Left ventricle myocardium inferior (tissue), 1 donor: ENCODE measurements at regions not wholly inside any gene's neighbourhood (a gene's known extent, or its start where the extent isn't known, plus 50 kb on each side); places are given as distances from the start of the nearest gene placed in this dataset.

Experiments
- DNase-seq: peaks from one replicate; pipeline ENCODE4 v3.0.0-alpha.2; 2020
- H3K27ac ChIP-seq: fragments of 200-600 bp; replicated peaks from 2 replicates; pipeline ENCODE4 v1.8.0; 2021
- H3K27me3 ChIP-seq: fragments of 200-600 bp; 2 replicates; pipeline ENCODE4 v1.8.0; 2021; ENCODE audit warnings: low read depth
- H3K36me3 ChIP-seq: fragments of 200-600 bp; 2 replicates; pipeline ENCODE4 v1.8.0; 2021
- H3K4me1 ChIP-seq: fragments of 200-600 bp; 2 replicates; pipeline ENCODE4 v1.8.0; 2021
- H3K4me3 ChIP-seq: fragments of 200-600 bp; 2 replicates; pipeline ENCODE4 v1.8.0; 2021; ENCODE audit warnings: mild to moderate bottlenecking, moderate library complexity
- H3K9me3 ChIP-seq: fragments of 200-600 bp; replicated peaks from 2 replicates; pipeline ENCODE4 v1.8.0; 2021
- intact Hi-C: fragments of 100-400 bp; cut with micrococcal nuclease; formaldehyde crosslinking; loops from one replicate; pipeline ENCODE4 v1.11.0; 2022
- TF ChIP-seq, protein P1 (sequence below): fragments of 200-600 bp; IDR thresholded peaks from 2 replicates; pipeline ENCODE4 v1.8.0; 2021; ENCODE audit warnings: antibody characterized with exemption, mild to moderate bottlenecking, borderline replicate concordance
- donor health status: DM: no; HTN: yes; CAD: no; lungs with severe emphysema.

DNA sequence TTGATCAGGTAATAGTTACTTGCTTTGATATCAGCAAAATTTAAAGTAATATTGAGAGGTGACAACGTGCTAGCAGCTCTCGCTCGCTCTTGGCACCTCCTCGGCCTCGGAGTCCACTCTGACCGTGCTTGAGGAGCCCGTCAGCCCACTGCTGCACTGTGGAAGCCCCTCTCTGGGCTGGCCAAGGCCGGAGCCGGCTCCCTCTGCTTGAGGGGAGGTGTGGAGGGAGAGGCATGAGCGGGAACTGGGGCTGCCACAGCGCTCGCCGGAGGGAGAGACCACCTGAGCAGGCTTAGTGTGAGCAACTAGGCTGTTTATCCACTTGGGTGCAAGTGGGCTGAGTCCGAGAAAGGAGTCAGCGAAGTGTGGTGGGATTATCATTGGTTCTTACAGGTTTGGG lies 455.7 kb upstream of the PCDH7 start:
- no peak for DNase-seq
- no peak overlapping the region for H3K4me3 ChIP-seq
- intact Hi-C loops, result no loop called here
- no peaks in the 10 kb centered on the region for H3K27me3 ChIP-seq
- no peaks in the 10 kb centered on the region for H3K4me1 ChIP-seq
- TF ChIP-seq, protein P1, sequence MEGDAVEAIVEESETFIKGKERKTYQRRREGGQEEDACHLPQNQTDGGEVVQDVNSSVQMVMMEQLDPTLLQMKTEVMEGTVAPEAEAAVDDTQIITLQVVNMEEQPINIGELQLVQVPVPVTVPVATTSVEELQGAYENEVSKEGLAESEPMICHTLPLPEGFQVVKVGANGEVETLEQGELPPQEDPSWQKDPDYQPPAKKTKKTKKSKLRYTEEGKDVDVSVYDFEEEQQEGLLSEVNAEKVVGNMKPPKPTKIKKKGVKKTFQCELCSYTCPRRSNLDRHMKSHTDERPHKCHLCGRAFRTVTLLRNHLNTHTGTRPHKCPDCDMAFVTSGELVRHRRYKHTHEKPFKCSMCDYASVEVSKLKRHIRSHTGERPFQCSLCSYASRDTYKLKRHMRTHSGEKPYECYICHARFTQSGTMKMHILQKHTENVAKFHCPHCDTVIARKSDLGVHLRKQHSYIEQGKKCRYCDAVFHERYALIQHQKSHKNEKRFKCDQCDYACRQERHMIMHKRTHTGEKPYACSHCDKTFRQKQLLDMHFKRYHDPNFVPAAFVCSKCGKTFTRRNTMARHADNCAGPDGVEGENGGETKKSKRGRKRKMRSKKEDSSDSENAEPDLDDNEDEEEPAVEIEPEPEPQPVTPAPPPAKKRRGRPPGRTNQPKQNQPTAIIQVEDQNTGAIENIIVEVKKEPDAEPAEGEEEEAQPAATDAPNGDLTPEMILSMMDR, result no peak
- no peaks in the 10 kb centered on the region for H3K36me3 ChIP-seq
- H3K9me3 ChIP-seq, result peaks cover 5% of the 10 kb centered on the region
- H3K27ac ChIP-seq, result no peak overlapping the region

DNA sequence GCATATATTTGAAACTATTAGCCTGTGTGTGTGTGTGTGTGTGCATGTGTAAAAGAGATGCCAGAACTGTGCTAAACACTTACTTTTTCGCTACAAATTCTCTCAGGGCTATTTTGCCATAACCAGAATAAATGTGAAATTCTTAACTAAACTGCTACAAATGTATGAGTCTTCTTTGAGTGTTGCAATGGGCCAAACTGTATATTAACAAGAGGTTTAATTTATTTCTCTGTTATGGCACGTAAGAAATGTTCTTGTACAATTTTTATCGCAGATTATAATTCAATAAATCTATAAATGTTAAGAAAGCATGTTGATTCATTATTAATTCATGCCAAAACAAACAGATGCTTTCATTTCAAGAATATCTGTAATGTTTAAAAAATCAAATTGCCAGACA lies 454.5 kb upstream of the PCDH7 start:
- no peaks in the 10 kb centered on the region for H3K27me3 ChIP-seq
- H3K36me3 ChIP-seq, result no peaks in the 10 kb centered on the region
- no peaks in the 10 kb centered on the region for H3K4me1 ChIP-seq
- no peak overlapping the region for H3K4me3 ChIP-seq
- H3K27ac ChIP-seq, result no peak overlapping the region
- no peak for DNase-seq
- H3K9me3 ChIP-seq, result peaks cover 5% of the 10 kb centered on the region
- TF ChIP-seq, protein P1, result no peak
- intact Hi-C loops, result no loop called here

DNA sequence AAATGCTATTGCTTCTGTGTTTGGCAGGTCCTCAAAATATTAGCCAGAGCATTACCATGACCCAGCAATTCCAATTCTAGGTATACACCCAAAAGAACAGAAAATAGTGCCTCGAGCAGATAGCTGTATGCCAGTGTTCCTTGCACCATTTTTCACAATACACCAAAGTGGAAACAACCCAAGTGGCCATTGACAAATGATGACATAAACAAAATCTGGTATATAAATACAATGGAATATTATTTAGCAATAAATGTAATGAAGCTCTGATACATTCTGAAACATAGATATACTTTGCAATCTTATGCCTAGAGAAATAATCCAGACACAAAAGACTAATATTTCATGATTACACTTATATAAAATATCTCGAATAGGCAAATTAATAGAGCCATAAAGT lies 451.8 kb upstream of the PCDH7 start:
- Histone ChIP-seq H3K9me3 (peaks cover 19% of the 10 kb centered on the region), H3K4me3 (no peak overlapping the region), H3K4me1 (no peaks in the 10 kb centered on the region), H3K36me3 (no peaks in the 10 kb centered on the region), H3K27me3 (no peaks in the 10 kb centered on the region), H3K27ac (no peak overlapping the region)
- intact Hi-C loops, result no loop called here
- no peak for DNase-seq
- TF ChIP-seq, protein P1, result no peak

DNA sequence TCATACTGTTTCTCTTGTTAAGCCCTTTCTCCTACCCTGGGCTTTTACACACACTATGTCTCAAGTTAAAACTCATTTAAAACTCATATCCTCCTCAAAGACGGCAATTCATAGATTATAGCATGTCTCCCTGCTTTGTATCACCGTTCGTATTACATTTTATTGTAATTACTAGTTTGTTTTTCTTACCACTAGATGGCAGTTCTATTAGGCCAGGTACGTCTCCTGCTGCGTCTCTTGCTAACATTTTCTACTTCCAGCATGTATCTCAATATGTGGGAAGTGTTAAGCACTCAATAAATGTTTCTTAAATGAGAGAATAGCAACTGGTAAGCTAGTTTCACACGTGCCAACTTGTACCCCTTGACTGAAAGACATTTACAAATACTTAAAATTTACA lies 450.3 kb upstream of the PCDH7 start:
- DNase-seq, result no peak
- Histone ChIP-seq H3K36me3 (no peaks in the 10 kb centered on the region), H3K27ac (no peak overlapping the region), H3K27me3 (no peaks in the 10 kb centered on the region), H3K9me3 (peaks cover 31% of the 10 kb centered on the region), H3K4me3 (no peak overlapping the region), H3K4me1 (no peaks in the 10 kb centered on the region)
- intact Hi-C loops, result no loop called here
- TF ChIP-seq, protein P1, result no peak

DNA sequence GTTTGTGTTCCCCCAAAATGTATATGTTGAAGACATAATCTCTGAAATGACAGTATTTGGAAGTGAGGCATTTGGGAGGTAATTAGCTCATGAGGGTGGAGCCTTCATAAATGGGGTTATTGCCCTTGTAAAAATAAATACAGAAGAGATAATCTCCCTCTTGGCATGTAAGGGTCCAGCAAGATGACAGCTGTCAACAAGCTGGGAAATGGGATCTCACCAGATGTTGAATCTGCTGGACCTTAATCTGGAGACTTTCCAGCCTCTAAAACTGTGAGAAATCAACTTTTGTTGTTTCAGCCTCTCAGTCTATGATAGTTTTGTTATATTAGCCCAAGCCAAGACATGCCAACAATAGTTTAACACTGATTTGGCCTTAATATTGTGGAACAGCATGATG lies 438.2 kb upstream of the PCDH7 start:
- Histone ChIP-seq H3K27me3 (no peaks in the 10 kb centered on the region), H3K4me1 (no peaks in the 10 kb centered on the region), H3K4me3 (no peak overlapping the region), H3K9me3 (no peaks in the 10 kb centered on the region), H3K36me3 (no peaks in the 10 kb centered on the region), H3K27ac (no peak overlapping the region)
- TF ChIP-seq, protein P1, result no peak
- DNase-seq, result no peak
- intact Hi-C loops, result no loop called here

DNA sequence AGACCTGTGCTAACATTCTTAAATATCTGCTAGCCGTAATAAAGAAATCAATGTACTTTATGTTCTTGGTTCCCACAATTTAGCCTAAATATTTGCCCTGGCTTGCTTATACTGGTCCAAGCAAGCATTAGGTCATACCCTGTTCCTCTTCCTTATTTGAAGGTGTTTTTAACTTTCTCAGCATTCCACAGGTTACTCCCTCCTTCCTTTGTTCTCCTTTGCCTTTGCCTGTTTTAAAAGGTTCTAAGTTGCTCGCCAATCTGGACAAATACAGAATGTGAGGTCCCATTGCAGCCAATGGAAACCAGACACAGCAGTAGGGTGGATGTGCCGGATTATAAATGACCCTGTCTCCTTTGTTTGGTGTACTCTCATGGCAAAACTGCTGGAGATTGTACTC lies 436.8 kb upstream of the PCDH7 start:
- Histone ChIP-seq H3K9me3 (no peaks in the 10 kb centered on the region), H3K4me3 (no peak overlapping the region), H3K27me3 (no peaks in the 10 kb centered on the region), H3K27ac (no peak overlapping the region), H3K4me1 (no peaks in the 10 kb centered on the region), H3K36me3 (no peaks in the 10 kb centered on the region)
- intact Hi-C loops, result no loop called here
- TF ChIP-seq, protein P1, result no peak
- no peak for DNase-seq
